ENCODE measurements at regions not wholly inside any gene's neighbourhood (a gene's known extent, or its start where the extent isn't known, plus 50 kb on each side); places are given as distances from the start of the nearest gene placed in this dataset.

DNA sequence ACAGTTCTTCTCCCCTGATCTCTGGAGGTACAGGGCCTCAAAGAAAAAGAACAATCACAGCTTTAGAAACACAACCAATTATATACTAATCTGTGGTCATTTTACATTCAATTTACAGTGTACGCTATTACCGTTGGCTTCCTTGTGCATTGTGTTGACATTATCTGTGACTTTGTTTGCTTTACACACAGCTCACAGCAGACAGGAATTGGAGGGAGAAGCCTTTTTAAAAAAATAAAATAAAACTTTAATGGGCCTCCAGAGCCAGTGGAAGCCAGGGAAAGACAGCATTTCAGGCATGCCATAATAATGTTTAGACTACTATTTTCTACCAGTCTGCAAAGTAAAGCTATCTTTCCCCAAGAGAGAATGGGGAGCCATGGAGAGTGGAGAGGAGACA, 179.0 kb upstream of the ADO start:
- DNase-seq (ENCODE audit: low read depth), result no peak

- DNase-seq (ENCODE audit: low read depth), result no peak
These were observed 178.4 kb upstream of the ADO start for GRCh38 chr10:62626079-62626478.

DNA sequence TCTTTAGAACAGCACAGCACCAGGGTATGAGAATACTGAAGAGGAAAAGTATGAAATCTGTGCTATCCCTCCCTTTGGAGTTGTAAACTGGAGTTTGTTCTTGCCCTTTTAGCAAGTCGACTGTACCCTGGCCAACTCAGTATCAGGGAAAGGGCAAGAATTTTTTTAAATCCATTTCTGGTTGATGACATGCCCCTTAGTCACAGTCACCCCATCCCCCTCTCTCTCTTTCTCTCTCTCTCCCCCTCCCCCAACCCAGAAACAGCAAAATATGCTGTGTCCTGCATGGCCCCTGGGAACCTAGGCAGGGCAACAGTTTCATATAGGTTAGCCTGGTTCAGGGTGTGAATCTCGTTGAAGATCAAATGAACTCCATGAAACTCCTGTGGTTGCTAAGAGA, 177.7 kb upstream of the ADO start:
- peak; percentile 40 for DNase-seq (ENCODE audit: low read depth)

GRCh38 chr10:62627983-62628382, 176.5 kb upstream of the ADO start:
- peak; percentile 86 for DNase-seq (ENCODE audit: low read depth)

DNA sequence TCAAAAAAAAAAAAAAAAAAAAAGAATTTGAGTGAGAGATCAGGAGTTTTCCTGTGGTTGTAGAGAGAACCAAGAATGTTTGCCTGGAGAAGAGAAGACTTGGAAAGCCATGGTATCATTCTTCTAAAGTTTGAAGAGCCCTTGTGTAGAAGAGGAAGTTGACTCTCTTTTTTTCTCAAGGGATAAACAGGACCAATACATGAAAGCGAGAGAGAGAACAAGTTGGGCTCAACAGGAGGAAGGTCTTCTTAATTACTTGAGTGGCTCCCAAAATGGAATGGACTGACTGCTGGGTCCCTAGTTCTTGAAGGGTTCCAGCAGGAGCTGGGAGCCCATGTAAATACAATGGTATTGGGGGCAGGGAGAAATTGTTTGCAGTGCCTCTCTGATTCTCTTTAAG, 173.3 kb upstream of the ADO start:
- no peak for DNase-seq (ENCODE audit: low read depth)

DNA sequence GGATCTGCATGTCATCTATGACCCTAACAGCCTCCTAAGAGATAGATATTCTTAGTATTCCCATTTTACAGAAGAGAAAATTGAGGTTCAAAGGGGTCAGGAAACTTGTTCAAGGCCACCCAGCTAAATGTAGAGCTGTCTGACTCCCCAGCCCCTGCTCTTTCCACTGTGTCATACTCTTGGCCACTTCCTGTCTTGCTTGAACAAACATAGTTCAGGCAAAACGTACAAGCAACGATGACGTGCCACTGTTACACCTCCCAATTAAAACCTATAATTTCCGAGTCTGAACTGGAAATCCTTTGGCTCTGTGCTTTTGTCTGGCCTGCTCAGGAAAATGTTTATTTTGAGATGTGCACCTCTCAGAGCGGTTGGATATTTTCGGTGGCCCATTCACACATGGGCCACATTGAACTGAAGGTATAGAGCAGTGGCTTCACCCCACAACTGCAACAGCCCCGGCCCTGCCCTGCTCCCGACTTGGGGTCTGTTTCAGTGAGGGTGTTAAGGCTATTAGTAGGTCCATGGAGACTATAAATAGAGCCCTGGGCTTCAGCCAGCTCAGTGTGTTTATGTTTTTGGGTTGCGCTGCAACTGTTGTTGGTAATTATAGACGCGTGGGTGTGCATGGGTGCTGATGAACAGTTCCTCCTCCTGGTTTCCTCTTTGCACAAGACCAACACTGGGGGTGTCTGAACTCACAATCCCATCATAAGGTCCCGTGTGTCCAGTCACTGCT, 172.3 kb upstream of the ADO start:
- peak; percentile 38 for DNase-seq (ENCODE audit: low read depth)

DNA sequence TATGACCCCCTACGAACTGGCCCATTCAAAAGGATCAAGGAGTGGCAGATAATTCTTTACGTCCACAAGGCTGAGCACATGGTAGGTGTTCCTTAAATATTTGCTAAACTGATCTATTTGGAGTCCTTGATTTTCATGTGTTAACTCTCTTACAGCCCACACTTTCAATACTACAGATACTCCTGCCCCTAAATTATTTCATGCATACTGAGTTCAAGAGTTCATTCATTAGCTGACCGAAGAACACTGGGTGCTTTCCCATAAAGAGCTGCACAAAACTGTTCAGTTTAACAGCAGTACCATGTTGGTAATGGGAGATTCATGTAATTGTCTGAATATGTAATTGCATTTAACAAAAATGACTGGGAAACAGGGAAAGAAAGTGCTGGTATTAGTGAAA, 170.5 kb upstream of the ADO start:
- DNase-seq (ENCODE audit: low read depth), result no peak

DNA sequence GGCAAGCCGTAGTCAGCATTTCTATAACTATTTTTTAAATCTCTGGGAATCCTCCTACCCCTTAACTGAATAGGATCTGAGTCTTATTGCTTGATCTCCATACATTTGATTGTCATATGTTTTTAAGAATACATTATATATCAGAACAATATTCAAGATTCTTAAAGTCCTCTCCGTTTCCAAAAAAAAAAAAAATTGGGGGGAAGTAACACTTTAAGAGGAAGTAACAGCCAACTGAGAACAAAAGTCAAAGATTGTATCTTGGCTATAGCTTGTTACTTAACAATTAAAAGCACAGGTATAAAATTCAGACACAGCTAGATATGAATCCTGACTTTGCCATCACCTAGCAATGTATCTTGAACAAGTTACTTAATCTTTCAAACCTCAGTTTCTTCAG, 169.9 kb upstream of the ADO start:
- no peak for DNase-seq (ENCODE audit: low read depth)

DNA sequence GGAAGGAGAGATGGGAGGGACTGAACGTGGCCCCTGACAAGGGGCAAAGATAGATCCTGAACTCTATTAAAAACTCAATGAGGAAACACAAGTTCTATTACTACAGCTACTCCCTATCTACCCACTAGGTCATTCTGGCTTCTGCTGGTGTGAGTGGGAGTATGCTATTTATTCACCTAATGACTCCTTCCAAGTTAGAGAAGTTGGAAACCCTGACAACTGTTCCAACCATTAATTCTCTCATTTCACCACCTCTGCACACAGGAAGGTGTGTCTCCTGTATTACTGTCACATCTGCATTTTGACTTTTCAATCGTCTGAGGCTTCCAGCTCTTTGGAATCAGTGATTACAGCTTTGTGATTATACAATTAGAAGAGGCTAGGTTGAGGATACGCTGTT, 169.4 kb upstream of the ADO start:
- no peak for DNase-seq (ENCODE audit: low read depth)

DNA sequence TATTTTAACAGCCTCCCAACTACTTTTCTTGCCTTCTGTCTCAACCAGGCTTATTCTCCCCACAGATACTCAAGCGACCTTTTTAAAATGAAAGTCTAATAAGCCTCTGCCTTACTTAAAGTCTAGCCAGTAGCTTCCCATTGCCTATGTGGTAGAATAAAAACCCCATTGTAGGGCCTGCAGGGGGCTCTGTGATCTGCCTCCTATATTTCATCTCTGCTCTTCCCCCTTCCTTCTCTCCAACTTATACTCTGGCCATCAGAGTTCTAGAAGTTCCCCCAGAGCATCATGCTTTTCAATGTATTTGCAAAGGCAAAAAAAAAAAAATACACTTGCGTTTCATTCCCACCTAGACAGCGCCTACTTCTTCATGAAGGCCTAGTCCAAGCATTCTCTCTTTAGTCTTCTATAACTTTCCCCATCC, 167.7 kb upstream of the ADO start:
- DNase-seq (ENCODE audit: low read depth), result no peak

GRCh38 chr10:62637249-62638061, 167.1 kb upstream of the ADO start:
- no peak for DNase-seq (ENCODE audit: low read depth)

- no peak for DNase-seq (ENCODE audit: low read depth)
These were observed 166.4 kb upstream of the ADO start for GRCh38 chr10:62638062-62638477.

- DNase-seq (ENCODE audit: low read depth), result no peak
These were observed 165.4 kb upstream of the ADO start for GRCh38 chr10:62639144-62639543.

DNA sequence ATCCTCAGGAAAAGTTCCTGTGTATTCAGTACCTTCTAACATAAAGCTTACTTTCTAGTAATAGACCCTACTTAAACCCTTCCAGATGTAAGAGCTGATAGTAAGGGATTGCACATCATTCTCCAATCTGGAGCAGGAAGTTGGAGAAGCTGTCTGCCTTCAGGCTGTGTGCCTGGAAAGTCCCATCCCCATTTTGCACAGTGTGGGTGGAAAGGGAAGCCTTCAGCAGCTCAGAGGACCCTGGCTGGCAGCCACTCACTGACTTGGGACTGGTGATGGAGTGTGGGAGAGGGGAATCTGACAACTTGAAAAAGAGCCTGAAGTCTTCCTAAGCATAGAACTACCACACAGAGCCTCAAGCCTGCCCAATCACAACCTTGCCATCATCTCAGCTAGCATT, 164.1 kb upstream of the ADO start:
- DNase-seq (ENCODE audit: low read depth), result no peak

DNA sequence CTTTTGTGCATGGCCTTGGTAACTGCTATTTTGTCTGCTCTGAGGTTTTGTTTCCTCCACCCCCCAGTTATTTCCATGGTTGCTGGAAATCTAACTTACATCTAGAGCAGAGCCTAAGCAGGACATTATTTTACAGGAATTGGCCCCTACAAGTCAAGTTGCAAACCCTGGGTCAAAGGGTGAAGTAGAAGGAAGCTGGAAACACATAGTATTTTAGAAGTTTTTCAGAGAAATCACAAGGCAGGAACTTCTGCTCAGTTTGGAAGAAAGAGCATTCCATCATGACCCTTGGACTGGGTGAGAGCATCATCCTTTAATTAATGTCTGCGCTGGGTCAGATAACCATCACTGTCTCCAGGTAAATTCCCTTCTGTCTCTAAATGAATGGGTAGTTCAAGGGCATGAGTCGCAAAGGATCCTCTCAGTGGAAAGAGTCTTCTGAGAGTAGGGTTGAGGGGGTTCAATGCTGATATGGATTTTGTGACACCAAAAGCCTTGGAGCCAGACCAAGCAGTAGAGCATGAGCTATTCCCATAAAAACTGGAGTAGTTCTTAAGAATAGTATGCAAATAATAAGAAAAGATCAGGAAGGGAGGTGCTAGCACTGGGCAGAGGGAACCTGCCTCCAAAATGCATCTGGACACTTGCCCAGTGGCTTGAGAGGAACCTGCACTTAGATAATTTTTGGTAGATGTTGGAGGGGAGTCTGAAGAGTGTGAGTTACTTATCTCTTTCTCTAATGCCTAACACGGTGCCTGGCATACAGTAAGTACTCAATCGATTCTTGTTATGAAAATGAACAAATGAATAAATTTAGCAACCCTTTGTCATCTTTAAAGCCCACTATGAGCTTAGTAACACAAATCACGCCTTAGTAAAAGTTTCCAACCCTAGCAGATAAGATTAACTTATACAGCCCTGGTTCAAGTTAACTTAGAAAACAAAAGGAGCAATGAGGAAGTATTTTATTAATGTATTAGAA, 160.6 kb upstream of the ADO start:
- DNase-seq (ENCODE audit: low read depth), result no peak

- DNase-seq (ENCODE audit: low read depth), result no peak
These were observed 157.0 kb upstream of the ADO start for GRCh38 chr10:62647375-62648092.

DNA sequence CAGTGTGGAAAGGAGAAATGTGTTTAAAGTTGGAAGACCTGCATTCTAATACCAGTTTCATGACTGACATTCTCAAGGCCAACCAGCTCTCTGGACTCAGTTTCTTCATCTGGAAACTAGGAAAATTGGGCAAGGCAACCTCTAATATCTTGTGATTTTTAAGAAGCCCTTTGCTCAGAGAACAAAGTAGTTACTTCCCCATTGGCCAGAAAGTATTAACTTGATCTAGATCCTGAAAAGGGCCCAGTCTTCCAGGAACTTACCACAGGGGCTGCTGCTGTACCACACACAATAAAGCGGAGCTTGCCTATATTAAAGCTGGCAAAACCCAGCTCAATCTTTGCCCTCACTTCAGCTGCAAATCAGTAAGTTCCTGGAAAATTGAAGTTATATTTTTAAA, 155.6 kb upstream of the ADO start:
- no peak for DNase-seq (ENCODE audit: low read depth)

- no peak for DNase-seq (ENCODE audit: low read depth)
These were observed 154.1 kb upstream of the ADO start for GRCh38 chr10:62650411-62650810.

DNA sequence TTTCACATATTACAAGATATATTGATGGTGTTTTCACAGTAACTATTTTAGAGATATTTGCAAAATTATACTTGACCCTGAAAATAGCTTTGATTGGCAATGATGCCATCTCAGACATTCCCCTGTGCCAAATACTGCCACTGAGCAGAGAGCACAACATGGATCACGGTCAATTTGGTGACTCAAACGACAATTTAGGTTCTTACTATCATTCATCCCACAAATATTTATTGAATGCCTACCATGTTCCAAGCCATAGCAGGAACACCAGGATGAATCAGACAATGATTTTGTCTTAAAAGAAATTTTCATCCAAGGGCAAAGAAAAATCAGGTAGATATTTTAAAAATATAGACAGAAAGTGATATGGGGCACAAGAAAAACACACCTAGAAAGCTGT, 153.2 kb upstream of the ADO start:
- DNase-seq (ENCODE audit: low read depth), result peak; percentile 62

- DNase-seq (ENCODE audit: low read depth), result peak; percentile 58
These were observed 152.4 kb upstream of the ADO start for GRCh38 chr10:62652114-62652513.

DNA sequence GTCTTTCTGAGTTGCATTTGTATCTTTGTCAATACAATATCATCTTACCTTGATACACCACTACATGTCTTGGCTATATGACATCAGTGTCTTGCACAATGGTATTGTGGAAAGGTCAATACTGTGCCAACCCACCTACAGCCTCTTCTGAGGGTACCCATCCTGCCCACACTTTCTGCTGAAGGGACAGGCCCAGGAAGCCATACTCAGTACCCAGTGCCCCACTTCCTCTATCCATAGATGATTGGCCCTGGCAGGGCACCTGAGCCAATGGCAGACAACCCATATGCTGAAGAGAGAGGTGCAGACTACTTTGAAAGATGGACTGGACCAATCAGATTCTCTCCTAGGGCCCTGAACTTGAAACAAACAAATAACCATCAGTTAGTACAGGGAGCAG, 152.0 kb upstream of the ADO start:
- DNase-seq (ENCODE audit: low read depth), result no peak
